GM18507 (cell line): ENCODE measurements at regions not wholly inside any gene's neighbourhood (a gene's known extent, or its start where the extent isn't known, plus 50 kb on each side); places are given as distances from the start of the nearest gene placed in this dataset.

Experiments
- DNase-seq: peaks from one replicate; pipeline ENCODE4 v3.0.0; 2011; ENCODE audit warnings: low read depth; ENCODE audit not compliant: insufficient read length; ENCODE audit errors: extremely low spot score
- FAIRE-seq: peaks from 2 replicates; lab custom pipeline; 2011; peaks lifted over from hg19 to GRCh38; lab: Jason Lieb, UNC

- FAIRE-seq (no peak), DNase-seq (no peak)
These were observed 369.9 kb upstream of the SLC10A2 start for GRCh38 chr13:103436057-103436654.

DNA sequence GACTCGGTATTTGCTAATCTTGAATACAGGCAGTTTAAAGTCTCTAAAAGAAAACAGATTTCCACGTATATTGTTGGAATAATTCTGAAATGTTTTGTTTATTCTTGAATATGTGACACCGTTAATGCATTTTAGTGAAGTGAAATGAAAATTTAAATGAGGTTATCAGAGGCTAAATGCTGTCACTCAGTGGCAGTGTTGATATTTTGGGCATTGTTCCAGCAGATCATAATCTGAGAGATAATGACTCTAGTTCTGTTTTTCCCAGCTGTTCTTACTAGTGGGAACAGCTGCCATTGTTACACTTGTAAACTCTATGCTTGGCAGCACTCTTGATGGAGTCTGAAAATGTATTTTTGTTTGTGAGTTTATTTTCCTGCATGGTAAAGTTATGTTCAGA is 365.6 kb upstream of the SLC10A2 start:
- DNase-seq, result no peak
- FAIRE-seq, result no peak

- DNase-seq, result no peak
- FAIRE-seq, result no peak
These were observed 364.2 kb upstream of the SLC10A2 start for GRCh38 chr13:103430368-103430767.

- no peak for FAIRE-seq
- DNase-seq, result no peak
These were observed 343.8 kb upstream of the SLC10A2 start for GRCh38 chr13:103410002-103410401.

DNA sequence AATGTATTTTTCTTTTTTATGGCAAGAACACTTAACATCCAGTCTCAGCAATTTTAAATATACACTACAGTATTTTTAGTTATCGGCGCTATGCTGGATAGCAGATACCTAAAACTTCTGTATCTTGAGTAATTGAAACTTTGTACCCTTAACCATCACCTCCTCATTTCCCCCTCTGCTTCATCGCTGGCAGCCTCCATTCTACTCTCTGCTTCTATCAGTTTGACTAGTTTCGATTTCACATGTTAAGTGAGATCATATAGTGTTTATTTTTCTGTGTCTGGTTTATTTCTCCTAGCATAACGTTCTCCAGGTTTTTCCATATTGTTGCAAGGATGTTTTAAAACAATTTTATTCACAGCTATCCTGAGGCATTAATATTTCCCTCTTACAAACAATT is 340.8 kb upstream of the SLC10A2 start:
- FAIRE-seq, result no peak
- DNase-seq, result no peak

GRCh38 chr13:103405297-103405696 is 339.1 kb upstream of the SLC10A2 start:
- DNase-seq (no peak), FAIRE-seq (no peak)

GRCh38 chr13:103403814-103404213 is 337.6 kb upstream of the SLC10A2 start:
- no peak for FAIRE-seq
- no peak for DNase-seq

GRCh38 chr13:103403148-103403740 is 337.0 kb upstream of the SLC10A2 start:
- FAIRE-seq, result no peak
- no peak for DNase-seq

GRCh38 chr13:103395139-103395538 is 328.9 kb upstream of the SLC10A2 start:
- no peak for FAIRE-seq
- DNase-seq, result no peak

DNA sequence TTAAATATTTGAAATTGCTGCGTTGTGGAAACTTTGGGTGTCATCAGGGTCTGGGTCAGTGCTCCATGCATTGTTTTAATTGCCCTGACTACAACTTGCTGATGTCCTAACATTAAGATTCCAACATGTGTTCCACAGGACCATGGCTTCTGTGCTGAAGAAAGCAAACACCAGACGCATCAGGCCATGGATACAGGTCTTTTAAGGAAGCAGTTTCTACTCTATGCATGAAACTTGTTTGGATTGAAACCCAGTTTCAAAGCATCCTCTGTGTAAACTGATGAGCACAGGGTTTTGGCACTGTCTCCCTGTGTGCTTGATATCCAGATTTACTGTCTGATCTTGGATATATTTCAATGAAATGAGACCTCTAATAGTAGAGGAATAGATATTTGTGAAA is 328.4 kb upstream of the SLC10A2 start:
- DNase-seq (no peak), FAIRE-seq (no peak)

- DNase-seq (no peak), FAIRE-seq (no peak)
These were observed 325.7 kb upstream of the SLC10A2 start for GRCh38 chr13:103391936-103392335.

GRCh38 chr13:103388839-103389238 is 322.6 kb upstream of the SLC10A2 start:
- no peak for FAIRE-seq
- no peak for DNase-seq

DNA sequence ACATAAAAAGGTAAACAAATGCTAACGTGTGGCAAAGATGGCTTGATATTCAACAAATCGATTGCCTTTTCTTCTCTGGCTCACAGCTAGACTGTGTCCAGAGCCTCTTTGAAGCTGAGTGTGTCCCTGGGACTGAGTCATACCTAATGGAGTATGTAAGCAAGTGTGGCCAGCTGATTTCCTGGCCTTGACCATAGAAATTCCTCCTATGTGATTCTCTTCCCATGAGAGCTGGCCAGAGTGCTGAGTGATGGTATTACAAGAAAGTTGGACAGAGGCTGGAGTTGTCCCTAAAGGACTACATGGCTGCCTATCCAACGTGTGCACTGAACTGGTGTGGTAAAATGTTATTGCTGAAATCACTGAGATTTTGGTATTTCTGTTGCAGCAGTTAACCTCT is 320.1 kb upstream of the SLC10A2 start:
- no peak for FAIRE-seq
- DNase-seq, result no peak

DNA sequence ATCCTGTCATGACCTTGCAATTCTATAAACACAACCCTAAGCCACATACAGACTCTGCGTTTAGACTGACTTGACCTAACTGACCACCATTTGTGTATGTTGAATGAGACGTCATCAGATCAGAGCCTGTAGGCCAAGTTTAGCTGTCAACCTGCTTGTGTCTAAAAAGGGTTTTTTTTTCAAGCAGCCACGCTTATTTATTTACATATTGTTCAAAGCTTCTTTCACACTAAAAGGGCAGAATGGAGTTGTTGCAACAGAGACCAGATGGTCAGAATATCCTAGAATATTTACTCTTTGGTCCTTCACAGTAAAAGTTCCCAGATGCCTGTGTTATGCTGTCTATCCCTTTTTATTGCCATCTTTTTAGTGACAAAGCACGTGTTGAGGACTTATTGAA is 307.7 kb upstream of the SLC10A2 start:
- no peak for FAIRE-seq

DNA sequence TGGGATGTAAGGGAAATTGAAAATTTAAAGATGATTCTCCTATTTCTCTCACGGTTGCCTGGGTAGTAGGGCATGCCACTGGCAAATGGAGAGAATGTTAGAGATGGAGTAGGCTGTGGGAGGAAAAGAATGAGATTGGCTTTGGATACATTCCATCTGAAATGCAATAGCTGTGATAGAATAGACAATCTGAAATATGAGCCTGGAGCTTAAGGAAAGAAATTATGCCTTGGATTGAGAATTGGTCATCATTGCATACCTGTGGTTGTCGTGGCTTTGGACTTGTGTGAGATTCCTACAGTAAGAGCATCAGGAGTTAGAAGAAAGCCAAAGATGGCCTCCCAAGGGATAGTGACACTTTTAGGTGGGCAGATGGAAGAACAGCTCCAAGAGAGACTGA is 305.1 kb upstream of the SLC10A2 start:
- DNase-seq, result no peak

More for the DNA sequence above, 307.7 kb upstream of the SLC10A2 start:
- no peak for DNase-seq

DNA sequence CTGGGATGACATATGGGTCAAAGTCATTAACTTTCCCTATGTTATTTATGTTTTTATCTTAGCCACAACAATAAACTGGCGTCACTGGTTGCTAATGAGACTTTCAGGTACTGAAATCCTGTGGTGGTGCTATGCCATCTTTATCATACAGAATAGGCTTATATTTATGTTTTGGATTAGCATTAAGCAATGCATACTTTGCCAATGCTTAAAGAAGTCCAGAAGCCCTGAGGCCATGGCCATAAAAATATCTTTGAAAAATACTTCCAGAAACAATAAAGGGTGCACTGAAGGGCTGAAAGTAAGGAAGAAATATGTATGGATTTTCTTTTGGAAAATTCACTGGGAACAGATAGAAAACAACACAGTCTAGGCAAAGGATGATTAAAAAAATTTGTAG is 304.6 kb upstream of the SLC10A2 start:
- FAIRE-seq (no peak), DNase-seq (no peak)

More for the DNA sequence above, 305.1 kb upstream of the SLC10A2 start:
- no peak for FAIRE-seq

DNA sequence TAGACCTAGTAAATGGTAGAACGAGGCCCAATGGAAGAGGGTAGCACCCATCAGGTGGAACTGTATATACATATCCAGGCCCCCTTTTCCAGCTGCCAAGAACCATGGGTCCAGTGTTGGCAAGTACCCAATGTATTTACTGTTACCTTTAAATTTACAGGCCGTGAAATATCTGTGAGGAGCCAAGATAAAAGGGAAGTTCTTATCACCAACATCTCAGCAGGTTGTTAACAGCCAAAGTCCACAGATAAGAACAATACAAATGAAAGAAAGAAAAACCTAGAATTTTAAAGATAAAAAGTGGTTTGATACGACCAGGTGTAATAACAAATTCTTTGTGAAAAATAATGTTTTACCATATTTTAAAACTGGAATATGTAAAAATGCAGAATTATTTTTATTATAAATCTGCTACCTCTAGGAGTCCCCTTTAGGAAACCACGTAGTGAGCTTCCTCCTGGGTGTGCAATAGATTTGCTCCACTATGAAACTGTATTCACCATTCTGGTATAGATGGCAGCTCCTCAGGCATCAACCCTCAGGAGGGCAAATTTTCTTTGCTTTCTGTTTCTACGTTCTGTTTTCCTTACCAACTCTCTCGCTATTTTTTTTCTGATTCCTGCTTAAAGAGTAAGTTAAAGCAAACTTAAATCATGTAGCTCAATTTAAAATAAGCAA is 292.2 kb upstream of the SLC10A2 start:
- FAIRE-seq (no peak), DNase-seq (no peak)

DNA sequence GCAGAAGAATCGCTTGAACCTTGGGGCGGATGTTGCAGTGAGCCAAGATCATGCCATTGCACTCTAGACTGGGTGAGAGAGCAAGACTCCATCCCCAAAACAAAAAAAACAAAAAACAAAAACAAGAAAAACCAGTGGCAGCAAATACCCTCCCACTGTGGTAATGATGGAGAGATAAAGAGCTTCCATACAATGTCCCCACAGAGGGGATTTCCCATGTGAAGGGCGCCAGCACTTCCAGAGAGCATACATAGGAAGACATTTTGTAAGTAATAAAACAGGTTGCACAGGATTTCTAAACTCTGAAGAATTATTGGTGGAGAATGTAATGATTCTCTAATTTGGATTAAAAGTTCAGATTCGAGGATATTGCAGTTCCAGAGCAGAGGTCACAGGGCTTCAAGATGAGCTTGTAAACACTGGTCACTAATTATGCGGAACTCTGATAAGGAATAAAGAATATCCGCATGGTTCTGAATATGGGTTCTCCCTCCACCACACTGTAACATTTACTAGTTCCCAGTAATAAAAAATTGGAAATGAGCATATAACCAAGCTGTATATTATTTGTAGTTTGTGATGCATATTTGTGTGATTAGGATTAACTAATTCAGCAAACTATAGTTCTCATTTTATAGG is 290.1 kb upstream of the SLC10A2 start:
- FAIRE-seq (no peak), DNase-seq (no peak)

DNA sequence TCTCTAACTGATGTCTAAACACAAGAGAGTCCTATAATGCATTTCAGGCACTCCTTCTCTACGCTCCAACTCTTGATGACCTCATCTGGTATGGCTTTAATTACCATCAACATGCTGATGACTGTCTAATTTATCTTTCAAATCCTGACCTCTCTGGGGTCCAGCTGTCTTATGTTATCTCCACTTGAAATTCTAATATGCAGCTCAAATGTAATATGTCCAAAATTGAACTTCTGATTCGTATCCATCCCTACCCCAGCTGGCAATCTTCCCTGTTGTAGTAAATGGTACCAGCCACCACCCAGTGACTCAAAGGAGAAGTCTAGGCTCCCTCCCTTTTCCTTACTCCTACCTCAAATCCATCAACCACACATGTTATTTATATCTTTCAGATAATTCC is 288.0 kb upstream of the SLC10A2 start:
- no peak for DNase-seq
- FAIRE-seq, result no peak

- DNase-seq (no peak), FAIRE-seq (no peak)
These were observed 285.0 kb upstream of the SLC10A2 start for GRCh38 chr13:103351035-103351828.
